Kasumi-1 (cell line): ENCODE measurements at regions not wholly inside any gene's neighbourhood (a gene's known extent, or its start where the extent isn't known, plus 50 kb on each side); places are given as distances from the start of the nearest gene placed in this dataset.

ENCODE experiments used
- DNase-seq, 2 experiments: peaks; one replicate each; lab custom pipeline; 2025; lab: John Stamatoyannopoulos, UW

GRCh38 chr18:61989138-61989537, 96.3 kb upstream of the RNF152 start:
- no peak for DNase-seq

GRCh38 chr18:61988100-61988499, 95.3 kb upstream of the RNF152 start:
- no peak for DNase-seq

GRCh38 chr18:61985681-61986080, 92.9 kb upstream of the RNF152 start:
- DNase-seq, result no peak

- DNase-seq, result no peak
Measured at GRCh38 chr18:61984349-61984748, 91.5 kb upstream of the RNF152 start.

GRCh38 chr18:61982475-61982874, 89.7 kb upstream of the RNF152 start:
- no peak for DNase-seq

- DNase-seq, result no peak
Measured at GRCh38 chr18:61980355-61980754, 87.5 kb upstream of the RNF152 start.

GRCh38 chr18:61975526-61976326, 82.9 kb upstream of the RNF152 start:
- no peak for DNase-seq

GRCh38 chr18:61973273-61974115, 80.7 kb upstream of the RNF152 start:
- no peak for DNase-seq

- peak; percentile 60 to 68 for DNase-seq
Measured at GRCh38 chr18:61972389-61973264, 79.8 kb upstream of the RNF152 start.

- no peak for DNase-seq
Measured at GRCh38 chr18:61967252-61967891, 74.6 kb upstream of the RNF152 start.

GRCh38 chr18:61965311-61965710, 72.5 kb upstream of the RNF152 start:
- no peak for DNase-seq

GRCh38 chr18:61964616-61965015, 71.8 kb upstream of the RNF152 start:
- DNase-seq, result no peak

GRCh38 chr18:61963705-61964104, 70.9 kb upstream of the RNF152 start:
- no peak for DNase-seq

- DNase-seq, result no peak
Measured at GRCh38 chr18:61957801-61958516, 65.2 kb upstream of the RNF152 start.

GRCh38 chr18:61955644-61956043, 62.8 kb upstream of the RNF152 start:
- peak; percentile 85 to 91 for DNase-seq

- no peak for DNase-seq
Measured at GRCh38 chr18:61954096-61954746, 61.4 kb upstream of the RNF152 start.

GRCh38 chr18:61953641-61954040, 60.8 kb upstream of the RNF152 start:
- no peak for DNase-seq

GRCh38 chr18:61953161-61953560, 60.4 kb upstream of the RNF152 start:
- no peak for DNase-seq

- DNase-seq, result no peak
Measured at GRCh38 chr18:61951396-61951795, 58.6 kb upstream of the RNF152 start.

- DNase-seq, result no peak
Measured at GRCh38 chr18:61950371-61950770, 57.6 kb upstream of the RNF152 start.

GRCh38 chr18:61949946-61950345, 57.1 kb upstream of the RNF152 start:
- no peak for DNase-seq
